Neuronal stem cell (in vitro differentiated cells): ENCODE measurements at regions not wholly inside any gene's neighbourhood (a gene's known extent, or its start where the extent isn't known, plus 50 kb on each side); places are given as distances from the start of the nearest gene placed in this dataset.

Experiments
- DNase-seq: peaks from one replicate; pipeline ENCODE4 v3.0.0-alpha.2; 2013; ENCODE audit warnings: low spot score
- H2AFZ ChIP-seq: one replicate; pipeline ENCODE4 v1.6.1; 2013; ENCODE audit warnings: mild to moderate bottlenecking, low read length, inconsistent platforms
- H2AK5ac ChIP-seq: 2 replicates; pipeline ENCODE4 v1.6.1; 2013; ENCODE audit warnings: low read depth, mild to moderate bottlenecking, inconsistent platforms, low read length, moderate library complexity, mixed read lengths
- H2BK120ac ChIP-seq: 2 replicates; pipeline ENCODE4 v1.6.1; 2013; ENCODE audit warnings: low read depth, mild to moderate bottlenecking, inconsistent platforms, low read length, moderate library complexity, mixed read lengths
- H2BK12ac ChIP-seq: one replicate; pipeline ENCODE4 v1.6.1; 2013; ENCODE audit warnings: low read length, inconsistent platforms
- H2BK15ac ChIP-seq: 2 replicates; pipeline ENCODE4 v1.6.1; 2013; ENCODE audit warnings: mild to moderate bottlenecking, low read length, inconsistent platforms, mixed read lengths
- H2BK5ac ChIP-seq: one replicate; pipeline ENCODE4 v1.6.1; 2013; ENCODE audit warnings: inconsistent platforms, mild to moderate bottlenecking, low read length, moderate library complexity
- H3K14ac ChIP-seq: one replicate; pipeline ENCODE4 v1.6.1; 2013; ENCODE audit warnings: low read length, inconsistent platforms
- H3K18ac ChIP-seq: 2 replicates; pipeline ENCODE4 v1.6.1; 2013; ENCODE audit warnings: low read length, inconsistent platforms
- H3K23ac ChIP-seq: 2 replicates; pipeline ENCODE4 v1.6.1; 2013; ENCODE audit warnings: low read depth, mild to moderate bottlenecking, mixed read lengths, low read length, inconsistent platforms; ENCODE audit not compliant: poor library complexity
- H3K27ac ChIP-seq: replicated peaks from 3 replicates; pipeline ENCODE4 v1.5.1; 2013; ENCODE audit warnings: low read length, inconsistent platforms
- H3K27me3 ChIP-seq, 3 experiments: 2 replicates each; pipeline ENCODE4 v1.6.1; 2013; ENCODE audit warnings: low read length in 3 of 3, mild to moderate bottlenecking in 2 of 3, inconsistent platforms in 1 of 3, low read depth in 1 of 3, mixed read lengths in 1 of 3, moderate library complexity in 1 of 3; ENCODE audit not compliant: control insufficient read depth in 3 of 3, insufficient read depth in 3 of 3
- H3K36me3 ChIP-seq, 2 donors: replicated peaks in 1 of 2; 2 replicates each; pipeline ENCODE4 v1.6.1; 2013; ENCODE audit warnings: low read length in 2 of 2; ENCODE audit not compliant: control insufficient read depth in 2 of 2, insufficient read depth in 2 of 2
- H3K4ac ChIP-seq: 2 replicates; pipeline ENCODE4 v1.6.1; 2013; ENCODE audit warnings: inconsistent platforms, mild to moderate bottlenecking, low read length, moderate library complexity
- H3K4me1 ChIP-seq, 2 donors: 1 replicate in 1 of 2; 2 replicates in 1 of 2; pipeline ENCODE4 v1.6.1; 2013; ENCODE audit warnings: low read length in 2 of 2, low read depth in 1 of 2; ENCODE audit not compliant: control insufficient read depth in 2 of 2, insufficient read depth in 1 of 2
- H3K4me2 ChIP-seq: one replicate; pipeline ENCODE4 v1.6.1; 2013; ENCODE audit warnings: mild to moderate bottlenecking, low read length, inconsistent platforms; ENCODE audit not compliant: insufficient read depth, poor library complexity, severe bottlenecking
- H3K4me3 ChIP-seq, 2 donors: 2 replicates each; pipeline ENCODE4 v1.5.1; 2013; ENCODE audit warnings: low read length in 2 of 2, mild to moderate bottlenecking in 2 of 2, inconsistent platforms in 1 of 2, moderate library complexity in 1 of 2
- H3K79me1 ChIP-seq: one replicate; pipeline ENCODE4 v1.6.1; 2013; ENCODE audit warnings: low read depth, mild to moderate bottlenecking, inconsistent platforms, low read length, moderate library complexity
- H3K9ac ChIP-seq: one replicate; pipeline ENCODE4 v1.6.1; 2013; ENCODE audit warnings: mild to moderate bottlenecking, low read depth, low read length, inconsistent platforms; ENCODE audit not compliant: poor library complexity
- H3K9me3 ChIP-seq, 2 donors: replicated peaks in 1 of 2; 2 replicates each; pipeline versions ENCODE3 to v1.6.1; 2013; ENCODE audit warnings: low read length in 2 of 2, mild to moderate bottlenecking in 2 of 2, inconsistent platforms in 1 of 2, low read depth in 1 of 2, mixed read lengths in 1 of 2, moderate library complexity in 1 of 2; ENCODE audit not compliant: control insufficient read depth in 2 of 2, insufficient read depth in 1 of 2
- H4K8ac ChIP-seq: one replicate; pipeline ENCODE4 v1.6.1; 2013; ENCODE audit warnings: low read depth, mild to moderate bottlenecking, inconsistent platforms, low read length, moderate library complexity
- H4K91ac ChIP-seq: one replicate; pipeline ENCODE4 v1.6.1; 2013; ENCODE audit warnings: low read length, low read depth, mild to moderate bottlenecking, inconsistent platforms; ENCODE audit not compliant: poor library complexity
- WGBS, 2 donors: extraction: QIAGEN DNeasy Blood & Tissue Kit; methylation state at CpG; one replicate each; pipeline ENCODE4 v1.1.7; 2013; ENCODE audit warnings: missing lambda C conversion rate in 2 of 2, mixed read lengths in 1 of 2; ENCODE audit not compliant: insufficient read length in 2 of 2, insufficient replicate concordance in 1 of 2; ENCODE audit errors: extremely low coverage in 2 of 2; 5-methylcytosine and 5-hydroxymethylcytosine counted together

- Histone ChIP-seq H2BK120ac (no peak overlapping the region), H3K27ac (no peak overlapping the region), H3K36me3 (no peaks in the 10 kb centered on the region), H3K27me3 (no peaks in the 10 kb centered on the region), H2BK5ac (no peak overlapping the region), H2BK15ac (no peak overlapping the region), H3K18ac (no peak overlapping the region), H3K4me3 (no peak overlapping the region), H3K9me3 (no peaks in the 10 kb centered on the region), H3K79me1 (no peaks in the 10 kb centered on the region), H3K4me2 (no peak overlapping the region), H4K8ac (no peak overlapping the region), H4K91ac (no peak overlapping the region), H3K14ac (no peak overlapping the region), H3K9ac (no peak overlapping the region), H2AK5ac (no peak overlapping the region), H3K4ac (no peak overlapping the region), H3K4me1 (no peaks in the 10 kb centered on the region), H2BK12ac (no peak overlapping the region), H3K23ac (no peak overlapping the region), H2AFZ (no peak overlapping the region)
- no CpG with 5 or more reads among the region's 2 CpGs for WGBS, 2 donors
- no peak for DNase-seq
Measured at GRCh38 chr6:74851596-74851995, 354.3 kb downstream of the COL12A1 start.

GRCh38 chr6:74840953-74841352 is 364.9 kb downstream of the COL12A1 start:
- Histone ChIP-seq H3K23ac (no peak overlapping the region), H3K4ac (no peak overlapping the region), H3K79me1 (no peaks in the 10 kb centered on the region), H2AK5ac (no peak overlapping the region), H3K9me3 (no peaks in the 10 kb centered on the region), H4K91ac (no peak overlapping the region), H3K36me3 (no peaks in the 10 kb centered on the region), H3K27ac (no peak overlapping the region), H3K4me2 (no peak overlapping the region), H3K27me3 (no peaks in the 10 kb centered on the region), H2BK15ac (no peak overlapping the region), H3K18ac (no peak overlapping the region), H3K9ac (no peak overlapping the region), H2BK12ac (no peak overlapping the region), H4K8ac (no peak overlapping the region), H3K4me3 (no peak overlapping the region), H3K14ac (no peak overlapping the region), H2BK120ac (no peak overlapping the region), H2AFZ (no peak overlapping the region), H2BK5ac (no peak overlapping the region), H3K4me1 (no peaks in the 10 kb centered on the region)
- WGBS, 2 donors = no CpG with 5 or more reads among the region's 3 CpGs
- no peak for DNase-seq

- Histone ChIP-seq H3K27ac (no peak overlapping the region), H3K18ac (no peak overlapping the region), H2BK5ac (no peak overlapping the region), H2AFZ (no peak overlapping the region), H2BK12ac (no peak overlapping the region), H3K23ac (no peak overlapping the region), H3K9me3 (no peaks in the 10 kb centered on the region), H3K9ac (no peak overlapping the region), H3K4me1 (no peaks in the 10 kb centered on the region), H3K4ac (no peak overlapping the region), H2AK5ac (no peak overlapping the region), H3K14ac (no peak overlapping the region), H2BK15ac (no peak overlapping the region), H3K36me3 (no peaks in the 10 kb centered on the region), H2BK120ac (no peak overlapping the region), H4K8ac (no peak overlapping the region), H3K4me2 (no peak overlapping the region), H3K79me1 (no peaks in the 10 kb centered on the region), H3K4me3 (no peak overlapping the region), H3K27me3 (no peaks in the 10 kb centered on the region), H4K91ac (no peak overlapping the region)
- no peak for DNase-seq
- no CpG with 5 or more reads among the region's 1 CpG for WGBS, 2 donors
Measured at GRCh38 chr6:74834967-74835366, 370.9 kb downstream of the COL12A1 start.

GRCh38 chr6:74826263-74826662 is 379.6 kb downstream of the COL12A1 start:
- Histone ChIP-seq H2AK5ac (no peak overlapping the region), H3K9me3 (no peaks in the 10 kb centered on the region), H4K91ac (no peak overlapping the region), H3K79me1 (no peaks in the 10 kb centered on the region), H3K4ac (no peak overlapping the region), H3K4me2 (no peak overlapping the region), H3K18ac (no peak overlapping the region), H4K8ac (no peak overlapping the region), H2AFZ (no peak overlapping the region), H3K4me1 (no peaks in the 10 kb centered on the region), H3K27ac (no peak overlapping the region), H2BK12ac (no peak overlapping the region), H2BK15ac (no peak overlapping the region), H3K9ac (no peak overlapping the region), H2BK5ac (no peak overlapping the region), H3K14ac (no peak overlapping the region), H3K27me3 (no peaks in the 10 kb centered on the region), H3K4me3 (no peak overlapping the region), H3K23ac (no peak overlapping the region), H3K36me3 (no peaks in the 10 kb centered on the region), H2BK120ac (no peak overlapping the region)
- no CpG with 5 or more reads among the region's 6 CpGs for WGBS, 2 donors
- no peak for DNase-seq
